H1 (cell line): ENCODE measurements at regions not wholly inside any gene's neighbourhood (a gene's known extent, or its start where the extent isn't known, plus 50 kb on each side); places are given as distances from the start of the nearest gene placed in this dataset.

ENCODE experiments used
- CTCF ChIA-PET: fragments of 300-600 bp; sonication (Branson Sonifier 250); formaldehyde crosslinking; loops from one replicate; lab custom pipeline; 2021; ENCODE audit not compliant: partially characterized antibody; lab: Charles Lee
- POLR2A ChIA-PET: fragments of 300-600 bp; sonication (Branson Sonifier 250); formaldehyde crosslinking; loops from one replicate; lab custom pipeline; 2021; ENCODE audit warnings: inconsistent platforms; ENCODE audit not compliant: partially characterized antibody; lab: Charles Lee
- DNase-seq, 2 experiments: peaks; one replicate each; pipeline versions ENCODE4 v3.0.0 to v3.0.0-alpha.2; 2010 to 2022; ENCODE audit warnings: low spot score in 2 of 2, low read depth in 1 of 2, mixed read lengths in 1 of 2
- FAIRE-seq: peaks from 2 replicates; lab custom pipeline; 2011; peaks lifted over from hg19 to GRCh38; lab: Jason Lieb, UNC
- H2AFZ ChIP-seq: 2 replicates; pipeline ENCODE4 v1.8.1; 2012; ENCODE audit warnings: low read length, inconsistent platforms
- H2AK5ac ChIP-seq: 2 replicates; pipeline ENCODE4 v1.6.1; 2013; ENCODE audit warnings: low read depth, low read length
- H2BK120ac ChIP-seq: replicated peaks from 2 replicates; pipeline ENCODE3; 2013; ENCODE audit warnings: low read depth, low read length, inconsistent platforms
- H2BK12ac ChIP-seq: 2 replicates; pipeline ENCODE4 v1.6.1; 2013; ENCODE audit warnings: low read depth, low read length
- H2BK15ac ChIP-seq: 2 replicates; pipeline ENCODE4 v1.6.1; 2013; ENCODE audit warnings: low read length
- H2BK20ac ChIP-seq: 2 replicates; pipeline ENCODE4 v1.6.1; 2013; ENCODE audit warnings: low read length
- H2BK5ac ChIP-seq: 2 replicates; pipeline ENCODE4 v1.6.1; 2013; ENCODE audit warnings: low read depth, low read length
- H3K14ac ChIP-seq: 2 replicates; pipeline ENCODE4 v1.6.1; 2013; ENCODE audit warnings: inconsistent platforms; ENCODE audit not compliant: insufficient read length
- H3K18ac ChIP-seq: 2 replicates; pipeline ENCODE4 v1.6.1; 2013; ENCODE audit warnings: low read length; ENCODE audit errors: extremely low read depth
- H3K23ac ChIP-seq: 2 replicates; pipeline ENCODE4 v1.6.1; 2013; ENCODE audit warnings: inconsistent platforms; ENCODE audit not compliant: insufficient read length
- H3K23me2 ChIP-seq: 2 replicates; pipeline ENCODE4 v1.6.1; 2013; ENCODE audit warnings: low read depth, low read length
- H3K27ac ChIP-seq: 2 replicates; pipeline ENCODE4 v1.6.1; 2011; ENCODE audit warnings: low read depth, low read length, inconsistent platforms
- H3K27me3 ChIP-seq, 4 experiments: replicated peaks in 1 of 4; 1 replicate in 1 of 4; 2 replicates in 3 of 4; pipeline versions ENCODE4 v1.6.1 to v1.8.1; 2011 to 2013; ENCODE audit warnings: low read length in 3 of 4, mild to moderate bottlenecking in 3 of 4, inconsistent platforms in 2 of 4, mixed read lengths in 2 of 4, moderate library complexity in 1 of 4; ENCODE audit not compliant: control insufficient read depth in 3 of 4, insufficient read depth in 3 of 4; ENCODE audit errors: extremely low read depth in 1 of 4
- H3K36me3 ChIP-seq, 4 experiments: 2 replicates each; pipeline versions ENCODE4 v1.6.1 to v1.8.1; 2011 to 2013; ENCODE audit warnings: mild to moderate bottlenecking in 4 of 4, low read length in 3 of 4, moderate library complexity in 2 of 4, control low read depth in 1 of 4, inconsistent platforms in 1 of 4; ENCODE audit not compliant: insufficient read depth in 4 of 4, control insufficient read depth in 2 of 4
- H3K4ac ChIP-seq: replicated peaks from 2 replicates; pipeline ENCODE3; 2013; ENCODE audit warnings: low read length, low read depth, mixed read lengths, inconsistent platforms; ENCODE audit not compliant: insufficient read length
- H3K4me1 ChIP-seq, 4 experiments: replicated peaks in 1 of 4; 1 replicate in 1 of 4; 2 replicates in 3 of 4; pipeline versions ENCODE4 v1.6.1 to v1.8.1; 2011 to 2013; ENCODE audit warnings: low read length in 3 of 4, inconsistent platforms in 2 of 4, mixed read lengths in 1 of 4; ENCODE audit not compliant: insufficient read depth in 4 of 4, control insufficient read depth in 3 of 4
- H3K4me2 ChIP-seq, 2 experiments: 2 replicates each; pipeline versions ENCODE4 v1.6.1 to v1.8.1; 2011 to 2013; ENCODE audit warnings: low read depth in 2 of 2, low read length in 2 of 2, control low read depth in 1 of 2, inconsistent platforms in 1 of 2, mild to moderate bottlenecking in 1 of 2; ENCODE audit not compliant: insufficient read depth in 1 of 2
- H3K4me3 ChIP-seq, 4 experiments: fragments of 200-600, 300-600 bp in 1 of 4; sonication (generic), shearing (Covaris generic), sonication (Bioruptor Twin) in 1 of 4; 2 replicates each; pipeline versions ENCODE4 v1.5.1 to v1.8.1; 2011 to 2016; ENCODE audit warnings: low read length in 4 of 4, low read depth in 3 of 4, control low read depth in 2 of 4, inconsistent platforms in 2 of 4, mild to moderate bottlenecking in 2 of 4, mixed read lengths in 1 of 4, moderate library complexity in 1 of 4; ENCODE audit not compliant: insufficient read depth in 2 of 4; ENCODE audit errors: extremely low read depth in 1 of 4
- H3K56ac ChIP-seq: replicated peaks from 2 replicates; pipeline ENCODE3; 2013; ENCODE audit warnings: low read depth, mild to moderate bottlenecking, mixed read lengths, low read length, inconsistent platforms; ENCODE audit not compliant: insufficient read length
- H3K79me1 ChIP-seq: 2 replicates; pipeline ENCODE4 v1.6.1; 2013; ENCODE audit warnings: low read depth, low read length, control low read depth
- H3K79me2 ChIP-seq, 2 experiments: 2 replicates each; pipeline versions ENCODE4 v1.6.1 to v1.8.1; 2012 to 2013; ENCODE audit warnings: low read length in 2 of 2, mild to moderate bottlenecking in 2 of 2, inconsistent platforms in 1 of 2; ENCODE audit not compliant: insufficient read depth in 2 of 2, control insufficient read depth in 1 of 2
- H3K9ac ChIP-seq, 4 experiments: replicated peaks in 1 of 4; 1 replicate in 1 of 4; 2 replicates in 3 of 4; pipeline versions ENCODE4 v1.6.1 to v1.8.1; 2011 to 2013; ENCODE audit warnings: low read depth in 3 of 4, low read length in 3 of 4, control low read depth in 2 of 4, mild to moderate bottlenecking in 2 of 4, moderate library complexity in 2 of 4, inconsistent platforms in 1 of 4; ENCODE audit errors: extremely low read depth in 1 of 4
- H3K9me3 ChIP-seq, 2 experiments: 2 replicates each; pipeline versions ENCODE4 v1.6.1 to v1.8.1; 2012 to 2013; ENCODE audit warnings: mild to moderate bottlenecking in 2 of 2, moderate library complexity in 2 of 2, control low read depth in 1 of 2, inconsistent platforms in 1 of 2, low read depth in 1 of 2, low read length in 1 of 2, mixed read lengths in 1 of 2; ENCODE audit not compliant: insufficient read depth in 2 of 2
- H4K20me1 ChIP-seq, 2 experiments: replicated peaks in 1 of 2; 2 replicates each; pipeline versions ENCODE3 to v1.8.1; 2011 to 2013; ENCODE audit warnings: inconsistent platforms in 2 of 2, low read length in 2 of 2, mild to moderate bottlenecking in 1 of 2; ENCODE audit not compliant: insufficient read depth in 2 of 2, control insufficient read depth in 1 of 2
- H4K5ac ChIP-seq: 2 replicates; pipeline ENCODE4 v1.6.1; 2013; ENCODE audit warnings: low read length, low read depth, mixed read lengths, inconsistent platforms; ENCODE audit not compliant: insufficient read length
- H4K8ac ChIP-seq: 2 replicates; pipeline ENCODE4 v1.8.0; 2013; ENCODE audit warnings: mild to moderate bottlenecking, moderate library complexity, low read length, inconsistent platforms; ENCODE audit not compliant: insufficient read depth; ENCODE audit errors: extremely low read depth
- H4K91ac ChIP-seq: replicated peaks from 2 replicates; pipeline ENCODE3; 2013; ENCODE audit warnings: low read length, mixed read lengths, inconsistent platforms; ENCODE audit not compliant: insufficient read length
- CEBPB ChIP-seq: IDR thresholded peaks from 2 replicates; pipeline ENCODE4 v1.6.1; 2012; ENCODE audit warnings: low read depth, low read length
- CHD2 ChIP-seq: IDR thresholded peaks from 2 replicates; pipeline ENCODE4 v1.6.1; 2012; ENCODE audit warnings: low read length, improper control_type of control experiment
- CTBP2 ChIP-seq: IDR thresholded peaks from 2 replicates; pipeline ENCODE4 v1.7.0; 2011; ENCODE audit warnings: borderline replicate concordance, mild to moderate bottlenecking, moderate library complexity, mixed read lengths, low read length; ENCODE audit not compliant: insufficient read depth, insufficient read length
- EP300 ChIP-seq, 2 experiments: IDR thresholded peaks; 1 replicate in 1 of 2; 2 replicates in 1 of 2; pipeline ENCODE4 v1.6.1; 2011 to 2012; ENCODE audit warnings: low read depth in 2 of 2, low read length in 2 of 2, mild to moderate bottlenecking in 2 of 2, borderline replicate concordance in 1 of 2, inconsistent platforms in 1 of 2, moderate library complexity in 1 of 2
- GTF2F1 ChIP-seq: IDR thresholded peaks from 2 replicates; pipeline ENCODE4 v1.6.1; 2012; ENCODE audit warnings: low read depth, low read length, improper control_type of control experiment, borderline replicate concordance
- HDAC2 ChIP-seq, 2 experiments: fragments of 300-600 bp in 1 of 2; sonication (generic) in 1 of 2; IDR thresholded peaks; 2 replicates each; pipeline ENCODE4 v1.6.1; 2011 to 2012; ENCODE audit warnings: low read depth in 2 of 2, low read length in 2 of 2, mild to moderate bottlenecking in 2 of 2, moderate library complexity in 2 of 2, borderline replicate concordance in 1 of 2, inconsistent platforms in 1 of 2
- HDAC6 ChIP-seq: IDR thresholded peaks from one replicate; pipeline ENCODE4 v1.7.1; 2012; ENCODE audit warnings: low read depth, mild to moderate bottlenecking, inconsistent platforms, low read length, moderate library complexity
- POU5F1 ChIP-seq: IDR thresholded peaks from 2 replicates; pipeline ENCODE4 v1.6.1; 2011; ENCODE audit warnings: low read depth, mild to moderate bottlenecking, low read length, moderate library complexity
- RXRA ChIP-seq: IDR thresholded peaks from 2 replicates; pipeline ENCODE4 v1.6.1; 2011; ENCODE audit warnings: low read depth, mild to moderate bottlenecking, low read length, moderate library complexity; ENCODE audit not compliant: insufficient read depth
- SIN3A ChIP-seq, 2 experiments: IDR thresholded peaks in 1 of 2; conservative IDR thresholded peaks in 1 of 2; 2 replicates each; pipeline ENCODE4 v1.6.1; 2011 to 2012; ENCODE audit warnings: low read length in 2 of 2, improper control_type of control experiment in 1 of 2, low read depth in 1 of 2, mild to moderate bottlenecking in 1 of 2
- SIX5 ChIP-seq: IDR thresholded peaks from 2 replicates; pipeline ENCODE4 v1.6.1; 2011; ENCODE audit warnings: mild to moderate bottlenecking, low read depth, low read length
- TEAD4 ChIP-seq: IDR thresholded peaks from 2 replicates; pipeline ENCODE4 v1.6.1; 2012; ENCODE audit warnings: low read depth, low read length, inconsistent platforms, mixed read lengths
- YY1 ChIP-seq: IDR thresholded peaks from 2 replicates; pipeline ENCODE4 v1.6.1; 2011; ENCODE audit warnings: low read depth, mild to moderate bottlenecking, low read length
- WGBS, 2 experiments: shearing (Covaris generic) in 1 of 2; methylation state at CpG; one replicate each; pipeline versions ENCODE4 v1.1.6 to v1.1.7; 2013 to 2015; ENCODE audit warnings: low lambda C conversion rate in 2 of 2, mixed read lengths in 2 of 2, inconsistent platforms in 1 of 2, low coverage in 1 of 2, missing lambda C conversion rate in 1 of 2; ENCODE audit not compliant: insufficient replicate concordance in 2 of 2, insufficient coverage in 1 of 2, insufficient read length in 1 of 2; ENCODE audit errors: extremely low coverage in 1 of 2, missing lambda C conversion rate in 1 of 2; 5-methylcytosine and 5-hydroxymethylcytosine counted together

- WGBS, 2 experiments: 98% methylated on average over 3 of the region's 3 CpGs; no CpG with 5 or more reads in 1 of the 2 experiments
- Histone ChIP-seq H3K36me3 (no peaks in the 10 kb centered on the region), H3K4ac (no peak overlapping the region), H2AK5ac (no peak overlapping the region), H3K79me2 (no peaks in the 10 kb centered on the region), H4K20me1 (no peaks in the 10 kb centered on the region), H2BK12ac (no peak overlapping the region), H3K27ac (no peak overlapping the region), H3K23ac (no peak overlapping the region), H3K9ac (no peak overlapping the region), H3K18ac (no peak overlapping the region), H2BK5ac (no peak overlapping the region), H3K4me3 (no peak overlapping the region), H3K27me3 (no peaks in the 10 kb centered on the region), H4K8ac (no peak overlapping the region), H4K5ac (no peak overlapping the region), H3K14ac (no peak overlapping the region), H4K91ac (no peak overlapping the region), H2AFZ (no peak overlapping the region), H3K4me2 (no peak overlapping the region), H3K9me3 (0 out of 4 replicates have a peak, but pooled peaks cover 0 to 4% of the 10 kb centered on the region in 2 experiments), H2BK20ac (no peak overlapping the region), H3K23me2 (no peaks in the 10 kb centered on the region), H2BK120ac (no peak overlapping the region), H3K56ac (no peak overlapping the region), H3K79me1 (no peaks in the 10 kb centered on the region), H2BK15ac (no peak overlapping the region), H3K4me1 (no peaks in the 10 kb centered on the region)
- no peak for DNase-seq
- POLR2A ChIA-PET: no interaction called here
- CTCF ChIA-PET: no interaction called here
- no peak for TF ChIP-seq TEAD4
- no peak for TF ChIP-seq POU5F1
- no peak for TF ChIP-seq GTF2F1
- TF ChIP-seq CTBP2: no peak
- TF ChIP-seq CHD2: no peak
- no peak for TF ChIP-seq SIX5
- no peak for TF ChIP-seq HDAC2 (IDR thresholded peaks at IDR 0.05; ENCODE audit: borderline replicate concordance in 1 of 2, low read depth in 2 of 2, low read length in 2 of 2)
- TF ChIP-seq RXRA: no peak
- TF ChIP-seq HDAC6: no peak
- no peak for TF ChIP-seq EP300 (IDR thresholded peaks at IDR 0.05; ENCODE audit: borderline replicate concordance in 1 of 2, low read depth in 2 of 2, low read length in 2 of 2)
- TF ChIP-seq CEBPB: no peak
- TF ChIP-seq SIN3A (conservative IDR thresholded peaks at IDR 0.05 in 1 of 2, IDR thresholded peaks at IDR 0.05 in 1 of 2; ENCODE audit: low read depth in 1 of 2, low read length in 2 of 2): no peak
- no peak for TF ChIP-seq YY1
- no peak for FAIRE-seq
Observed at GRCh38 chr4:43399726-43400125, 507.2 kb downstream of the GRXCR1 start.
